HepG2 (cell line): ENCODE measurements at regions not wholly inside any gene's neighbourhood (a gene's known extent, or its start where the extent isn't known, plus 50 kb on each side); places are given as distances from the start of the nearest gene placed in this dataset.

Source experiments
- ARHGAP35 ChIP-seq: sonication (generic); formaldehyde crosslinking; IDR thresholded peaks from 2 replicates; pipeline ENCODE4 v1.9.0; 2022; ENCODE audit warnings: mild to moderate bottlenecking, inconsistent platforms, moderate library complexity, missing genetic modification reagents, borderline replicate concordance
- JUN ChIP-seq: sonication (generic); formaldehyde crosslinking; IDR thresholded peaks from 2 replicates; pipeline ENCODE4 v1.4.0; 2020; ENCODE audit warnings: mild to moderate bottlenecking, missing genetic modification reagents
- ZBTB38 ChIP-seq: sonication (generic); formaldehyde crosslinking; IDR thresholded peaks from 2 replicates; pipeline ENCODE4 v1.5.1; 2020; ENCODE audit warnings: mild to moderate bottlenecking, missing genetic modification reagents
- ZNF343 ChIP-seq: sonication (generic); formaldehyde crosslinking; IDR thresholded peaks from 2 replicates; pipeline ENCODE4 v1.4.0; 2020; ENCODE audit warnings: mild to moderate bottlenecking, missing genetic modification reagents
- ZNF737 ChIP-seq: sonication (generic); formaldehyde crosslinking; IDR thresholded peaks from 2 replicates; pipeline ENCODE4 v1.5.0; 2020; ENCODE audit warnings: missing genetic modification reagents, mild to moderate bottlenecking, borderline replicate concordance
- ZNF747 ChIP-seq: sonication (generic); formaldehyde crosslinking; IDR thresholded peaks from 2 replicates; pipeline ENCODE4 v1.8.1; 2023; ENCODE audit warnings: missing genetic modification reagents, mild to moderate bottlenecking, borderline replicate concordance
- ZNF75D ChIP-seq: sonication (generic); formaldehyde crosslinking; IDR thresholded peaks from 2 replicates; pipeline ENCODE4 v1.8.1; 2023; ENCODE audit warnings: missing genetic modification reagents, mild to moderate bottlenecking, borderline replicate concordance
- TF ChIP-seq, protein P1 (sequence below): sonication (generic); formaldehyde crosslinking; IDR thresholded peaks from 2 replicates; pipeline ENCODE4 v1.5.0; 2020; ENCODE audit warnings: mild to moderate bottlenecking, missing genetic modification reagents, borderline replicate concordance
- TF ChIP-seq, protein P2 (sequence below): sonication (generic); formaldehyde crosslinking; IDR thresholded peaks from 2 replicates; pipeline ENCODE4 v1.9.0; 2021; ENCODE audit warnings: missing genetic modification reagents, borderline replicate concordance

DNA sequence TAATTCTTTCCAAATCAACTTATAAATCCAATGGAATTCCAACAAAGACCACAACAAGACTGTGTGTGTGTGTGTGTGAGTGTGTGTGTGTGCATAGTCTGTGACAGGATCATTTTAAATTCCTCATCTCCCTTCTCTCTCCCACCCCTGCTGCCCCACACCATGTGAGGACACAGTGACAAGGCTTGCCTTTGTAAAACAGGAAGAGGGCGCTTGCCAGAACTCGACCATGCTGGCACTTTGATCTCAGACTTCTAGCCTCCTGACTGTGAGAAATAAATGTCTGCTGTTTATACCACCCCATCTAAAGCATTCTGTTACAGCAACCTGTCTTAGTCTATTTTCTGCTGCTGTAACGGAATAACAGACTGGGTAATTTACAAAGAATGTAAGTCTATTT lies 99.1 kb downstream of the NSMCE3 start (continued):
- TF ChIP-seq JUN (CRISPR knock-in tag) (no peak), ARHGAP35 (no peak), ZBTB38 (no peak), ZNF747 (CRISPR knock-in tag) (no peak), ZNF343 (no peak), ZNF75D (CRISPR knock-in tag) (no peak), ZNF737 (CRISPR knock-in tag) (no peak)
- TF ChIP-seq, protein P1, sequence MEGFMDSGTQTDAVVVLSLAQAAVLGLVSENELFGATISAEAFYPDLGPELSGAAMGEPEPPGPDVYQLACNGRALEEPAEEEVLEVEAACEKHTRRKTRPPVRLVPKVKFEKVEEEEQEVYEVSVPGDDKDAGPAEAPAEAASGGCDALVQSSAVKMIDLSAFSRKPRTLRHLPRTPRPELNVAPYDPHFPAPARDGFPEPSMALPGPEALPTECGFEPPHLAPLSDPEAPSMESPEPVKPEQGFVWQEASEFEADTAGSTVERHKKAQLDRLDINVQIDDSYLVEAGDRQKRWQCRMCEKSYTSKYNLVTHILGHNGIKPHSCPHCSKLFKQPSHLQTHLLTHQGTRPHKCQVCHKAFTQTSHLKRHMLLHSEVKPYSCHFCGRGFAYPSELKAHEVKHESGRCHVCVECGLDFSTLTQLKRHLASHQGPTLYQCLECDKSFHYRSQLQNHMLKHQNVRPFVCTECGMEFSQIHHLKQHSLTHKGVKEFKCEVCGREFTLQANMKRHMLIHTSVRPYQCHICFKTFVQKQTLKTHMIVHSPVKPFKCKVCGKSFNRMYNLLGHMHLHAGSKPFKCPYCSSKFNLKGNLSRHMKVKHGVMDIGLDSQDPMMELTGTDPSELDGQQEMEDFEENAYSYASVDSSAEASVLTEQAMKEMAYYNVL (CRISPR knock-in tag), result no peak
- TF ChIP-seq, protein P2, sequence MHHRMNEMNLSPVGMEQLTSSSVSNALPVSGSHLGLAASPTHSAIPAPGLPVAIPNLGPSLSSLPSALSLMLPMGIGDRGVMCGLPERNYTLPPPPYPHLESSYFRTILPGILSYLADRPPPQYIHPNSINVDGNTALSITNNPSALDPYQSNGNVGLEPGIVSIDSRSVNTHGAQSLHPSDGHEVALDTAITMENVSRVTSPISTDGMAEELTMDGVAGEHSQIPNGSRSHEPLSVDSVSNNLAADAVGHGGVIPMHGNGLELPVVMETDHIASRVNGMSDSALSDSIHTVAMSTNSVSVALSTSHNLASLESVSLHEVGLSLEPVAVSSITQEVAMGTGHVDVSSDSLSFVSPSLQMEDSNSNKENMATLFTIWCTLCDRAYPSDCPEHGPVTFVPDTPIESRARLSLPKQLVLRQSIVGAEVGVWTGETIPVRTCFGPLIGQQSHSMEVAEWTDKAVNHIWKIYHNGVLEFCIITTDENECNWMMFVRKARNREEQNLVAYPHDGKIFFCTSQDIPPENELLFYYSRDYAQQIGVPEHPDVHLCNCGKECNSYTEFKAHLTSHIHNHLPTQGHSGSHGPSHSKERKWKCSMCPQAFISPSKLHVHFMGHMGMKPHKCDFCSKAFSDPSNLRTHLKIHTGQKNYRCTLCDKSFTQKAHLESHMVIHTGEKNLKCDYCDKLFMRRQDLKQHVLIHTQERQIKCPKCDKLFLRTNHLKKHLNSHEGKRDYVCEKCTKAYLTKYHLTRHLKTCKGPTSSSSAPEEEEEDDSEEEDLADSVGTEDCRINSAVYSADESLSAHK (CRISPR knock-in tag), result no peak
